Activated CD4-positive, alpha-beta T cell treated with anti-CD3 and anti-CD28 coated beads for 36 hours (primary cell): ENCODE measurements at regions not wholly inside any gene's neighbourhood (a gene's known extent, or its start where the extent isn't known, plus 50 kb on each side); places are given as distances from the start of the nearest gene placed in this dataset.

Source experiments
- ATAC-seq: fragments of 200-7000 bp; cut with Tn5 transposase; one replicate; pipeline ENCODE4 v1.10.0; 2021; ENCODE audit warnings: mild to moderate bottlenecking, moderate library complexity
- CTCF ChIA-PET: fragments of 350-600 bp; sonication (Branson Sonifier 250); formaldehyde crosslinking; loops from one replicate; lab custom pipeline; 2021; ENCODE audit warnings: antibody characterized with exemption; lab: Charles Lee
- POLR2A ChIA-PET: fragments of 350-600 bp; sonication (Branson Sonifier 250); formaldehyde crosslinking; loops from one replicate; lab custom pipeline; 2021; ENCODE audit warnings: antibody characterized with exemption, inconsistent platforms; lab: Charles Lee
- DNase-seq: peaks from one replicate; pipeline ENCODE4 v3.0.0-alpha.2; 2020
- H3K27ac Mint-ChIP-seq: one replicate; pipeline ENCODE4 v1.8.0; 2021; ENCODE audit warnings: mixed read lengths
- H3K27me3 Mint-ChIP-seq: one replicate; pipeline ENCODE4 v1.8.0; 2021; ENCODE audit warnings: mixed read lengths
- H3K36me3 Mint-ChIP-seq: one replicate; pipeline ENCODE4 v1.8.0; 2021; ENCODE audit warnings: low read depth, mixed read lengths
- H3K4me1 Mint-ChIP-seq: one replicate; pipeline ENCODE4 v1.8.0; 2021; ENCODE audit warnings: mixed read lengths
- H3K4me3 Mint-ChIP-seq: one replicate; pipeline ENCODE4 v1.8.0; 2021; ENCODE audit warnings: mild to moderate bottlenecking, moderate library complexity, mixed read lengths
- H3K9me3 Mint-ChIP-seq: one replicate; pipeline ENCODE4 v1.8.0; 2021; ENCODE audit warnings: low read depth, mixed read lengths
- intact Hi-C, 2 experiments: fragments of 100-400 bp; cut with DNase I in 1 of 2; cut with micrococcal nuclease in 1 of 2; formaldehyde crosslinking; loops; one replicate each; pipeline versions ENCODE4 v1.14.2 to v1.15.1; 2022 to 2024; cut with DNase I, micrococcal nuclease

GRCh38 chr22:27689664-27690063 lies 111.9 kb downstream of the MN1 start:
- peaks cover 2% of the 10 kb centered on the region for H3K9me3 Mint-ChIP-seq
- intact Hi-C loops = no loop called here
- CTCF ChIA-PET = no interaction called here
- DNase-seq (no peak), ATAC-seq (no peak)
- H3K4me3 Mint-ChIP-seq = no peak overlapping the region
- H3K36me3 Mint-ChIP-seq = no peaks in the 10 kb centered on the region
- H3K4me1 Mint-ChIP-seq = no peaks in the 10 kb centered on the region
- peaks cover 8% of the 10 kb centered on the region for H3K27me3 Mint-ChIP-seq
- POLR2A ChIA-PET = no interaction called here
- no peak overlapping the region for H3K27ac Mint-ChIP-seq

DNA sequence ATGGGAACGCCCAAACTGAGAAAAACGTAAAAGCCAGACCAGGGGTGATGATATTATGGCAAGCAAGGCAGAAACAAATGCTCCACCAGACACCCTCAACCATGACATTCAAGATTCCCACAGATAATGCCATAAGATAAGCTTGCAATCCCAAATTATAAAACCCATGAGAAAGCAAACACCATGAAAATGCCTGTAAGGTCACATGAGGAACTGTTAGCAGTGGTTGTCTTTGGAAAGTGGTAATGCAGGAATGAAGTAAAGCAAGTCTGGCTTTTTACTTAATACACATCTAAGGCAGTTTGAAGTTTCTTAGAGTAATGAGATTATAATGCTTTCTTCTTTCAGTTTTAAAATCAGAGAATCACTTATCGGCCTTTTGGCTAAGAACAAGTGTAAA lies 111.0 kb downstream of the MN1 start:
- ChIA-PET CTCF (no interaction called here), POLR2A (no interaction called here)
- intact Hi-C loops = no loop called here
- DNase-seq (no peak), ATAC-seq (no peak)
- H3K4me3 Mint-ChIP-seq = no peak overlapping the region
- H3K27me3 Mint-ChIP-seq = peaks cover 8% of the 10 kb centered on the region
- H3K9me3 Mint-ChIP-seq = peaks cover 2% of the 10 kb centered on the region
- no peaks in the 10 kb centered on the region for H3K4me1 Mint-ChIP-seq
- H3K36me3 Mint-ChIP-seq = no peaks in the 10 kb centered on the region
- H3K27ac Mint-ChIP-seq = no peak overlapping the region

DNA sequence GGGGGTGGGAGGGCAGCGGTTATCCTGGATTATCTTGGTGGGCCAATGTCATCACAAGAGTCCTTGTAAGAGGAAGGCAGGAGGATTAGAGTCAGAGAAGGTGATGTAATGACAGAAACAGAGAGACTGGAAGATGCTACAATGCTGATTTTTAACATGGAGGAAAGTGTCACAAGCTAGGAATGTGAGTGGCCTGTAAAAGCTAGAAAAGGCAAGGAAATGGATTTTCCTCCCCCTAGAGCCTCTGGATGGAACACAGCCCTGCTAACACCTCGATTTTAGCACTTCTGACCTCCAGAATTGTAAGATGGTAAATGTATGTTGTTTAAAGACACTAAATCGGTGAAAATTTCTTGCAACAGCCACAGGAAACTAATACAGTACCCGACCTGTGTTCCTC lies 109.3 kb downstream of the MN1 start:
- intact Hi-C loops = no loop called here
- H3K4me1 Mint-ChIP-seq = no peaks in the 10 kb centered on the region
- POLR2A ChIA-PET = no interaction called here

GRCh38 chr22:27695925-27696324 lies 105.6 kb downstream of the MN1 start:
- no peak for DNase-seq
- Mint-ChIP-seq H3K9me3 (peaks cover 6% of the 10 kb centered on the region), H3K27me3 (peaks cover 5% of the 10 kb centered on the region), H3K36me3 (peaks cover 4% of the 10 kb centered on the region), H3K4me1 (no peaks in the 10 kb centered on the region), H3K4me3 (no peak overlapping the region), H3K27ac (no peak overlapping the region)
- intact Hi-C loops = no loop called here
- no peak for ATAC-seq
- ChIA-PET CTCF (no interaction called here), POLR2A (no interaction called here)

More for the DNA sequence above, 109.3 kb downstream of the MN1 start:
- DNase-seq (no peak), ATAC-seq (no peak)
- H3K4me3 Mint-ChIP-seq = no peak overlapping the region
- peaks cover 5% of the 10 kb centered on the region for H3K9me3 Mint-ChIP-seq
- no peak overlapping the region for H3K27ac Mint-ChIP-seq
- peaks cover 1% of the 10 kb centered on the region for H3K36me3 Mint-ChIP-seq
- CTCF ChIA-PET = no interaction called here
- peaks cover 8% of the 10 kb centered on the region for H3K27me3 Mint-ChIP-seq

GRCh38 chr22:27697888-27698287 lies 103.7 kb downstream of the MN1 start:
- peaks cover 4% of the 10 kb centered on the region for H3K36me3 Mint-ChIP-seq
- no peaks in the 10 kb centered on the region for H3K4me1 Mint-ChIP-seq
- H3K4me3 Mint-ChIP-seq = no peak overlapping the region
- intact Hi-C loops = no loop called here
- no peaks in the 10 kb centered on the region for H3K27me3 Mint-ChIP-seq
- H3K9me3 Mint-ChIP-seq = peaks cover 6% of the 10 kb centered on the region
- H3K27ac Mint-ChIP-seq = no peak overlapping the region
- DNase-seq (no peak), ATAC-seq (no peak)
- POLR2A ChIA-PET = no interaction called here
- CTCF ChIA-PET = no interaction called here
